ENCODE measurements at regions not wholly inside any gene's neighbourhood (a gene's known extent, or its start where the extent isn't known, plus 50 kb on each side); places are given as distances from the start of the nearest gene placed in this dataset.

DNA sequence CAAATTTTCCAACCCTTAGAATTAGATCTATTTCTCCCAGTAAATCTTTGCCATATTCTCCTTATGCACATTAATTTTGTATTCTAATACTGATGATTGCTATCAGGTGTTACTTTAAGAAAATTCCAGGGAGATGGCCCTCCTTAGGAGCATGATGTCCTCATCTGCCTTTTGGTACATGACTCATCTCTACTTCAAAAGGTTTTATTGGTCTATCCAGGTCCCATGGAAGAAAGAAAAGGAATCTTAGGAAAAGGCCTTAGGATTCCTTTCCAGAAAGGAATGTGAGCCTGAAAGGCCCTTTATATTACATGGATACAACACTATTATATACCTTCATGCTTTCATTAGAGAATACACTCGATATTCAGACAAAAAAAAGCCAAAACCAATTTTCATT is 968.2 kb downstream of the STIM2 start:
- POLR2A ChIA-PET = no interaction called here
- in situ Hi-C loops (cut with MboI) (no loop called here), intact Hi-C loops (cut with micrococcal nuclease; ENCODE audit: unreplicated experiment) (no loop called here)
- Histone ChIP-seq H3K9me3 (replicated peaks; ENCODE audit: control insufficient read depth, insufficient read depth, low read length) (no peaks in the 10 kb centered on the region), H3K4me3 (no peak overlapping the region), H3K79me2 (ENCODE audit: control insufficient read depth, insufficient read depth, low read length) (no peaks in the 10 kb centered on the region), H3K4me1 (ENCODE audit: control insufficient read depth, insufficient read depth, low read length) (no peaks in the 10 kb centered on the region), H2AFZ (ENCODE audit: control insufficient read depth, low read depth, low read length) (no peak overlapping the region), H4K20me1 (ENCODE audit: control insufficient read depth, insufficient read depth) (no peaks in the 10 kb centered on the region), H3K9ac (ENCODE audit: control insufficient read depth, insufficient read depth, low read length) (no peak overlapping the region), H3K27me3 (replicated peaks in 1 of 2; ENCODE audit: control insufficient read depth in 2 of 2, insufficient read depth in 2 of 2, low read length in 1 of 2) (no peaks in the 10 kb centered on the region), H3K4me2 (ENCODE audit: control insufficient read depth, insufficient read depth) (no peak overlapping the region), H3K27ac (ENCODE audit: control insufficient read depth, insufficient read depth) (no peak overlapping the region), H3K36me3 (ENCODE audit: control insufficient read depth in 2 of 2, insufficient read depth in 2 of 2, low read length in 1 of 2) (no peaks in the 10 kb centered on the region)
- CTCF ChIA-PET = no interaction called here
- 0% methylated on average over 1 of the region's 1 CpG for WGBS (ENCODE audit: insufficient coverage, insufficient replicate concordance, low lambda C conversion rate, missing lambda C conversion rate)
- RAD21 ChIA-PET (ENCODE audit: unreplicated experiment) = no interaction called here
- no peak for TF ChIP-seq FOXK2 (IDR thresholded peaks at IDR 0.05)
- no peak for TF ChIP-seq ZBED1 (IDR thresholded peaks at IDR 0.05; ENCODE audit: borderline replicate concordance)
- no peak for TF ChIP-seq ETV6 (conservative IDR thresholded peaks at IDR 0.05 in 1 of 2, IDR thresholded peaks at IDR 0.05 in 1 of 2; ENCODE audit: borderline replicate concordance in 1 of 2, low read depth in 1 of 2)
- TF ChIP-seq NFXL1 (IDR thresholded peaks at IDR 0.05; ENCODE audit: borderline replicate concordance) = no peak
- TF ChIP-seq NFYB (IDR thresholded peaks at IDR 0.05; ENCODE audit: insufficient read depth, low read depth, low read length) = no peak
- TF ChIP-seq ASH2L (IDR thresholded peaks at IDR 0.05; ENCODE audit: borderline replicate concordance, low read depth) = no peak
- TF ChIP-seq BCL11A (IDR thresholded peaks at IDR 0.05; ENCODE audit: low read depth, low read length) = no peak
- no peak for TF ChIP-seq SUZ12 (IDR thresholded peaks at IDR 0.05; ENCODE audit: unreplicated experiment)
- no peak for TF ChIP-seq ZNF384 (IDR thresholded peaks at IDR 0.05; ENCODE audit: borderline replicate concordance, low read depth, low read length)
- TF ChIP-seq, protein P1, sequence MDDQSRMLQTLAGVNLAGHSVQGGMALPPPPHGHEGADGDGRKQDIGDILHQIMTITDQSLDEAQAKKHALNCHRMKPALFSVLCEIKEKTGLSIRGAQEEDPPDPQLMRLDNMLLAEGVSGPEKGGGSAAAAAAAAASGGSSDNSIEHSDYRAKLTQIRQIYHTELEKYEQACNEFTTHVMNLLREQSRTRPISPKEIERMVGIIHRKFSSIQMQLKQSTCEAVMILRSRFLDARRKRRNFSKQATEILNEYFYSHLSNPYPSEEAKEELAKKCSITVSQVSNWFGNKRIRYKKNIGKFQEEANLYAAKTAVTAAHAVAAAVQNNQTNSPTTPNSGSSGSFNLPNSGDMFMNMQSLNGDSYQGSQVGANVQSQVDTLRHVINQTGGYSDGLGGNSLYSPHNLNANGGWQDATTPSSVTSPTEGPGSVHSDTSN (IDR thresholded peaks at IDR 0.05; ENCODE audit: insufficient replicate concordance, low read depth, low read length) = no peak
- no peak for TF ChIP-seq ZNF24 (IDR thresholded peaks at IDR 0.05)
- no peak for TF ChIP-seq ZBTB40 (IDR thresholded peaks at IDR 0.05; ENCODE audit: borderline replicate concordance)
- no peak for TF ChIP-seq TCF3 (IDR thresholded peaks at IDR 0.05; ENCODE audit: borderline replicate concordance, insufficient read depth, low read depth, low read length)
- no peak for TF ChIP-seq ATF3 (IDR thresholded peaks at IDR 0.05; ENCODE audit: borderline replicate concordance, extremely low read depth, low read depth, low read length)
- TF ChIP-seq KAT2A (conservative IDR thresholded peaks at IDR 0.05; ENCODE audit: control insufficient read depth, low read depth, low read length) = no peak
- SMC1A ChIA-PET (ENCODE audit: uncharacterized antibody, unreplicated experiment) = no interaction called here
- DNase-seq (ENCODE audit: low read depth, low spot score) = no peak
- FAIRE-seq = no peak
- no TSS peak for BruUV-seq (replicated peaks)
- no peak for ATAC-seq

All from GM12878 (cell line).